MG63 (cell line): ENCODE measurements at regions not wholly inside any gene's neighbourhood (a gene's known extent, or its start where the extent isn't known, plus 50 kb on each side); places are given as distances from the start of the nearest gene placed in this dataset.
A peak's percentile ranks its signal among the peaks of the same experiment; 100 is the strongest.

Source experiments
- DNase-seq: peaks from one replicate; pipeline ENCODE4 v3.0.0-alpha.2; 2020
- H3K27me3 ChIP-seq: fragments of 250-450 bp; sonication (Bioruptor Pico); 2 replicates; pipeline ENCODE4 v1.5.1; 2020; ENCODE audit warnings: mild to moderate bottlenecking, moderate library complexity
- H3K36me3 ChIP-seq: fragments of 250-450 bp; sonication (Bioruptor Pico); 2 replicates; pipeline ENCODE4 v1.5.1; 2020; ENCODE audit warnings: mild to moderate bottlenecking, moderate library complexity
- H3K4me3 ChIP-seq: fragments of 250-450 bp; sonication (Bioruptor Pico); 2 replicates; pipeline ENCODE4 v1.5.1; 2020; ENCODE audit warnings: mild to moderate bottlenecking, moderate library complexity
- H3K9me3 ChIP-seq: fragments of 250-450 bp; sonication (Bioruptor Pico); 2 replicates; pipeline ENCODE4 v1.5.1; 2020; ENCODE audit warnings: mild to moderate bottlenecking, moderate library complexity

- DNase-seq = no peak
- Histone ChIP-seq H3K36me3 (no peaks in the 10 kb centered on the region), H3K9me3 (no peaks in the 10 kb centered on the region), H3K27me3 (no peaks in the 10 kb centered on the region), H3K4me3 (no peak overlapping the region)
These were observed 92.1 kb upstream of the GSE1 start for GRCh38 chr16:85520853-85521521.

DNA sequence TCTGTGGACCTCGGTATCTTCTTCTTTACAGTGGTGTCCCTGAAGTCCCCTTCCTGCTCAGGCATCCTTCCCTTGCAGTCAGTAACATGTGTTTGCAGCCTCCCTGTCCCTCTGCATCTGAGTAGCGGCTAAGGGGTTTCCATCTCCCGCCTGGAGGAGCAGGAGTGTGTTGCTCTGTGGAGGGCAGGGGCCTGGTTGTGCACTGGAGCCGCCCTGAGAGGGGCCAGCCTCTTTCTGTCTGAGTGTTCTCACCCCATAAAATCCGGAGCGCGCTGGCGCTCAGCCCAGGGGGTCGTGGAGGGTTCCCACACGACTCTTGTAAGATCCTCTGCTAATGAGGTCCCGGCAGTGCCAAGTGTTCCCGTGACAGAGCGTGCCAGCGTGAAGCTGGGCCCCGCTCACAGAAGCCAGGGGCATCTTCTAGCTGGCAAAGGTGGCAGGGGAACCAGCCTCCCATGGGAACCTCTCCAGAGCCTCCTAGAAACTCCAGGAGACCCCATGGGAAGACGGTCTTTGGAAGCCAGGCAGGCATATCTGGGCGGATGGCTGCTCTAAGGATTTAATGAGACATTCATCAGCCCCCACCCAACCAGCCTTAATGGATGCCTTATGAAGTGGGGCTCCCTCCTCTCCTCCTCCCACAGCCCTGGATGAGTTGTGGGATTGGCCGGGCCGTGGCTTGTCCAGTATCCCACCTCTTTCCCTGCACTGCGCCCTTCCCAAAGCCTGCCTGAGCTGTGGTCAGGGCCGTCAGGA lies 91.4 kb upstream of the GSE1 start:
- Histone ChIP-seq H3K27me3 (no peaks in the 10 kb centered on the region), H3K9me3 (no peaks in the 10 kb centered on the region), H3K36me3 (no peaks in the 10 kb centered on the region), H3K4me3 (no peak overlapping the region)
- DNase-seq = no peak

GRCh38 chr16:85522308-85522841 lies 90.7 kb upstream of the GSE1 start:
- DNase-seq = no peak
- Histone ChIP-seq H3K4me3 (no peak overlapping the region), H3K36me3 (no peaks in the 10 kb centered on the region), H3K9me3 (no peaks in the 10 kb centered on the region), H3K27me3 (no peaks in the 10 kb centered on the region)

GRCh38 chr16:85522842-85523601 lies 90.1 kb upstream of the GSE1 start:
- H3K9me3 ChIP-seq = no peaks in the 10 kb centered on the region
- no peaks in the 10 kb centered on the region for H3K36me3 ChIP-seq
- no peaks in the 10 kb centered on the region for H3K27me3 ChIP-seq
- peak; percentile 80 for DNase-seq
- H3K4me3 ChIP-seq = no peak overlapping the region

GRCh38 chr16:85523602-85524364 lies 89.3 kb upstream of the GSE1 start:
- H3K4me3 ChIP-seq = no peak overlapping the region
- no peaks in the 10 kb centered on the region for H3K9me3 ChIP-seq
- DNase-seq = peak; percentile 75
- H3K27me3 ChIP-seq = no peaks in the 10 kb centered on the region
- H3K36me3 ChIP-seq = no peaks in the 10 kb centered on the region

DNA sequence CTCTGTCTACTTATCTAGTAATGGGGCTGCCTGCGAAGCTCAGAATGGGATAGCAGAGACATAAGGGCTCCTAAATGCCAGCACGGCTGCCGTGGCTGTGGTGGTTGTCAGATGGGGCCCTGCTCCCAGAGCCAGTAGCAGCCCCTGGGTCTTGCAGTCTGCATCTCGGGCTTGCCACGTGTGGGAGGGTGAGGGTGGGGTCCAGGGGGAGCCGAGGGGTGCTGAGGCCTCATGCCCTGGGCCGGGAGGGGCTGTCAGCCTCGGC lies 88.8 kb upstream of the GSE1 start:
- DNase-seq = no peak
- no peaks in the 10 kb centered on the region for H3K36me3 ChIP-seq
- no peaks in the 10 kb centered on the region for H3K9me3 ChIP-seq
- H3K27me3 ChIP-seq = no peaks in the 10 kb centered on the region
- H3K4me3 ChIP-seq = no peak overlapping the region

DNA sequence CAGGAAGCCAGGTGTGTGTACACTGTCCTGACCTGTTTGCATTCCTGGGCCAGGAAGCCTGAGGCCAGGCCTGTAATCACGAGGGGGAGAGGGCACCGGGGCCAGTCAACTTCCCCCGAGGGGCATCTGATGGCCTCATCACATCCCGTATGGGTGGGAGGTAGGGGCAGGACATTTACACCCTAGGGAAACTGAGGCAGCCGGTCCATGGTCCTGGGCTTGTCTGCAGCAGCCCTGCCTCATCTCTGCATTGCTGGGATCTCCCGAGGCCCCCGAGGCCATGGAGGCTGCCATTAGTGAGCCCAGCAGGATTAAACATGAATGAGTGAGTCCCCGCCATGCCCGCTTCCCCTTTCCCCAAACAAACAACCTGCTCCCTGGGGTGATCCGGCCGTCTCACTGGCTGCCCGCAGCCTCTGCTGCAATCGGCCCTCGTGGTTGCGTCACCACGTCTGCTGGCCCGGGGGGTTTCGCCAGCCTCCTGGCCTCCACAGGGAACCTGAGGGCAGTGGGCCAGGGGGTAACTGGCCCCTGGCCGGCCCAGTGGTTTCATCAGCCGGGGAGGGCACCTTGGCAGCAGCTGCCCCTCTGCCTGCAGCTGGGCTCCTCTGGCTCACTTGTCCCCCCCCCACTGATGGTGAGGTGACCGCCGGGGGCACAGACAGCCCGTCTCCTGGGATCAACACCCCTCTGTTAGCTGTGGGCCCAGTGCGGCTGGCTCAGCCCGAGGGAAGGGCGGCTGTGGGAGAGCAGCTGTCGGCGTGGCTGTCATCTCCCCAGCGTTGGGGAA lies 88.3 kb upstream of the GSE1 start:
- no peaks in the 10 kb centered on the region for H3K36me3 ChIP-seq
- H3K4me3 ChIP-seq = no peak overlapping the region
- no peaks in the 10 kb centered on the region for H3K27me3 ChIP-seq
- H3K9me3 ChIP-seq = no peaks in the 10 kb centered on the region
- DNase-seq = peak; percentile 91

DNA sequence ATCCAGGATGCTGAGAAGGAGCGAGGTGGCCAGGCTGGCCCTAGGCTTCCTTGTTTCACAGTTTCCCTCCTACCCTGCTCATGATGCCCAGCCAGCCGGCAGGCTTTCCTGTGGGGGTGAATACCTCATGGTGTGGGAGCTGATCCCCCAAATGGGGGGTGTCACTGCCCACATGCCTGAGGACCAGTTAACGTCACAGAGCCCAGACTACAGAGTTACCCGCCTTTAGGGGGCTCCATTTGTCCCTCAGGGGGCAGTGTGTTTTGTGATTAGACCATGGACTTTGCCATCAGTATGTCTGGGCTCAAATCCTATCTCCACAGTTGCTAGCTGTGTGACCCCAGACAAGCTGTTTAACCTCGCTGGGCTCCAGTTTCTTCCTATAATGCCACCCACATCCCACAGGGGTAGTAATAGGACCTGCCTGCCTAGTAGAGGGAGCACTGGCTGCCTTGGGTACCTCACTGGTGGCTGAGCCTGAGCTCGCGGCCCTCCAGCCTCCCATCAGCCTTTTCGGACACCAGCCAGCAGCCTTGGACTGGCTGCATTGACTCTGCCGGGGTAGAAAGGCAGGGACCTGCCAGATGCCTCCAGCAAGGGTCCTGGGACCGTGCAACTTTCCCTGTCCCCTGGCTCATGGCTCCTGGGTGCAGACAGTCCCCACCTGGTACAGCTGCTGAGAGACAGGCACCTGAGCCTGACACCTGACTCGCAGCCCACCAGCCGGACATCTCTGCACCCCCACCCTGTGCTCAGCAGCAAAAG lies 87.5 kb upstream of the GSE1 start:
- Histone ChIP-seq H3K27me3 (no peaks in the 10 kb centered on the region), H3K9me3 (no peaks in the 10 kb centered on the region), H3K4me3 (no peak overlapping the region), H3K36me3 (no peaks in the 10 kb centered on the region)
- no peak for DNase-seq

- DNase-seq = no peak
These were observed 86.7 kb upstream of the GSE1 start for GRCh38 chr16:85526185-85526974.

DNA sequence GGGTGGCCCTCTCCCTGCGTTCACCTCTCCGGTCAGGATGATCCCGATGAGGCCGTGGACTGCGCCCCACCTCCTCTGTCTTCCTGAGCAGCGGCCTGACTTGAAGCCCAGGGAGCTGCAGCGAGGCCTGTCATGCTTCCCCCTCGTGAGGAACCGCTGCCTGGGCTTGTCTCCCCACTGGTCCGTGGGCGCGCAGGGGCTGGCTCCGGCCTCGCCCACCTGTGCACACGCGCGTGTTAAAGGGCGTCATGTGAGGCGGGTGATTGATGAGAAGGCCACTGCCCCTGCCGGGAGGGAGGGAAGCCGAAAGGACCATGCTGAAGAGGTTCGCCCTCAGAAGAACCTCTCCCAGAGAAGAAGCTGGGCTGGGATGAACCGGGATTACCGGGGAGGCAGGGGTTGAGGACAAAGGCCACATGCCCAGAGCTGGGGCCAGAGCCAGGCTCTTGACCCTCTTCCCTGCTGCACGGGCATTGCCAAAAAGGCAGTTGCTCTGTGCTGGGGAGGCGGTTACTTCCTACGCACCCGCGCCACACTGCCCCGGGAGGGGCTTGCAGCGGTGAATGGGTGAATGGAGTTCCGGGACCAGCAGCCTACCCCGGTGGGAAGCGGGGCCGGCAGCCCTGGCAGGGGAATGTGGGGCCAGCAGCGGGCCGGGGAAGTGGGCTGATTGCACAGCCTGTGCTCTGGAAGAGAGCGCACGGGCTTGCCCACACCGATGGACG lies 85.9 kb upstream of the GSE1 start:
- no peak for DNase-seq
- Histone ChIP-seq H3K27me3 (no peaks in the 10 kb centered on the region), H3K36me3 (no peaks in the 10 kb centered on the region), H3K9me3 (no peaks in the 10 kb centered on the region), H3K4me3 (no peak overlapping the region)

More at GRCh38 chr16:85526185-85526974, 86.7 kb upstream of the GSE1 start:
- Histone ChIP-seq H3K27me3 (no peaks in the 10 kb centered on the region), H3K4me3 (no peak overlapping the region), H3K36me3 (no peaks in the 10 kb centered on the region), H3K9me3 (no peaks in the 10 kb centered on the region)

- DNase-seq = no peak
- H3K36me3 ChIP-seq = no peaks in the 10 kb centered on the region
- no peaks in the 10 kb centered on the region for H3K9me3 ChIP-seq
- H3K27me3 ChIP-seq = no peaks in the 10 kb centered on the region
- no peak overlapping the region for H3K4me3 ChIP-seq
These were observed 85.3 kb upstream of the GSE1 start for GRCh38 chr16:85527767-85528297.

GRCh38 chr16:85528528-85529387 lies 84.4 kb upstream of the GSE1 start:
- no peaks in the 10 kb centered on the region for H3K27me3 ChIP-seq
- no peak overlapping the region for H3K4me3 ChIP-seq
- DNase-seq = no peak
- no peaks in the 10 kb centered on the region for H3K9me3 ChIP-seq
- no peaks in the 10 kb centered on the region for H3K36me3 ChIP-seq
